ENCODE measurements at regions not wholly inside any gene's neighbourhood (a gene's known extent, or its start where the extent isn't known, plus 50 kb on each side); places are given as distances from the start of the nearest gene placed in this dataset.
"Not testable (repeated sequence)": the region's sequence is repeated elsewhere in the genome, so short reads cannot be mapped to it uniquely, and the experiment has no call there.

GRCh38 chr3:177808928-177809478 is 611.7 kb upstream of the TBL1XR1 start:
- not testable (repeated sequence) for TF ChIP-seq FOXP2 (optimal IDR thresholded peaks at IDR 0.05; ENCODE audit: control extremely low read depth, extremely low read length, insufficient read depth); EZH2 (IDR thresholded peaks at IDR 0.05); POLR2AphosphoS5 (IDR thresholded peaks at IDR 0.05; ENCODE audit: borderline replicate concordance, low read depth, low read length)

Data from SK-N-MC (cell line).